H9 (cell line): ENCODE measurements at regions not wholly inside any gene's neighbourhood (a gene's known extent, or its start where the extent isn't known, plus 50 kb on each side); places are given as distances from the start of the nearest gene placed in this dataset.

ENCODE experiments used
- DNase-seq: peaks from one replicate; pipeline ENCODE4 v3.0.0-alpha.2; 2017
- H2AFZ ChIP-seq: one replicate; pipeline ENCODE4 v1.6.1; 2013; ENCODE audit warnings: mild to moderate bottlenecking, low read length, control low read depth, moderate library complexity
- H2AK5ac ChIP-seq: 2 replicates; pipeline ENCODE4 v1.6.1; 2013; ENCODE audit warnings: low read length, control low read depth, mixed read lengths; ENCODE audit not compliant: insufficient read length
- H2BK120ac ChIP-seq: one replicate; pipeline ENCODE4 v1.6.1; 2013; ENCODE audit warnings: low read depth, mild to moderate bottlenecking, low read length, control low read depth, inconsistent platforms; ENCODE audit not compliant: poor library complexity, severe bottlenecking
- H2BK12ac ChIP-seq: 2 replicates; pipeline ENCODE4 v1.6.1; 2013; ENCODE audit warnings: low read length, control low read depth, mixed read lengths, low read depth; ENCODE audit not compliant: insufficient read length
- H2BK15ac ChIP-seq: 2 replicates; pipeline ENCODE4 v1.6.1; 2013; ENCODE audit warnings: low read depth, low read length, control low read depth
- H2BK20ac ChIP-seq: one replicate; pipeline ENCODE4 v1.6.1; 2013; ENCODE audit warnings: low read depth, mild to moderate bottlenecking, low read length, control low read depth, inconsistent platforms; ENCODE audit not compliant: poor library complexity, severe bottlenecking
- H2BK5ac ChIP-seq: 2 replicates; pipeline ENCODE4 v1.6.1; 2013; ENCODE audit warnings: low read length, control low read depth, mixed read lengths; ENCODE audit not compliant: insufficient read length
- H3K14ac ChIP-seq: 2 replicates; pipeline ENCODE4 v1.6.1; 2013; ENCODE audit warnings: low read length, control low read depth; ENCODE audit not compliant: insufficient read depth
- H3K18ac ChIP-seq: 2 replicates; pipeline ENCODE4 v1.6.1; 2013; ENCODE audit warnings: low read depth, mild to moderate bottlenecking, mixed read lengths, low read length, control low read depth; ENCODE audit not compliant: insufficient read length
- H3K23ac ChIP-seq: 2 replicates; pipeline ENCODE4 v1.6.1; 2013; ENCODE audit warnings: low read length, control low read depth, mixed read lengths, low read depth; ENCODE audit not compliant: insufficient read length
- H3K23me2 ChIP-seq: 2 replicates; pipeline ENCODE4 v1.6.1; 2013; ENCODE audit warnings: low read depth, mild to moderate bottlenecking, mixed read lengths, low read length, control low read depth; ENCODE audit not compliant: insufficient read length, poor library complexity, severe bottlenecking
- H3K27ac ChIP-seq: 2 replicates; pipeline ENCODE4 v1.5.1; 2013; ENCODE audit warnings: low read length, control low read depth, mixed read lengths, low read depth; ENCODE audit not compliant: insufficient read length
- H3K27me3 ChIP-seq: 2 replicates; pipeline ENCODE4 v1.6.1; 2013; ENCODE audit warnings: low read length, control low read depth, inconsistent platforms; ENCODE audit not compliant: insufficient read depth
- H3K4ac ChIP-seq: 2 replicates; pipeline ENCODE4 v1.6.1; 2013; ENCODE audit warnings: low read depth, mild to moderate bottlenecking, control low read depth, inconsistent platforms, low read length, moderate library complexity
- H3K4me1 ChIP-seq: 2 replicates; pipeline ENCODE4 v1.6.1; 2013; ENCODE audit warnings: low read length, control low read depth, inconsistent platforms; ENCODE audit not compliant: insufficient read depth
- H3K4me2 ChIP-seq: 2 replicates; pipeline ENCODE4 v1.6.1; 2013; ENCODE audit warnings: low read length, control low read depth, mixed read lengths; ENCODE audit not compliant: insufficient read length, insufficient read depth
- H3K56ac ChIP-seq: 2 replicates; pipeline ENCODE4 v1.6.1; 2013; ENCODE audit warnings: low read depth, mild to moderate bottlenecking, mixed read lengths, low read length, control low read depth; ENCODE audit not compliant: insufficient read length
- H3K79me1 ChIP-seq: 2 replicates; pipeline ENCODE4 v1.6.1; 2013; ENCODE audit warnings: low read depth, mild to moderate bottlenecking, moderate library complexity, low read length, control low read depth, inconsistent platforms; ENCODE audit not compliant: insufficient read depth, poor library complexity, severe bottlenecking
- H3K79me2 ChIP-seq: 2 replicates; pipeline ENCODE4 v1.6.1; 2013; ENCODE audit warnings: low read length, control low read depth, inconsistent platforms; ENCODE audit not compliant: insufficient read depth
- H3K9ac ChIP-seq: 2 replicates; pipeline ENCODE4 v1.6.1; 2013; ENCODE audit warnings: low read length, control low read depth, mixed read lengths; ENCODE audit not compliant: insufficient read length; ENCODE audit errors: extremely low read depth
- H3K9me3 ChIP-seq: one replicate; pipeline ENCODE4 v1.6.1; 2013; ENCODE audit warnings: low read depth, low read length, inconsistent platforms; ENCODE audit not compliant: control insufficient read depth
- H3T11ph ChIP-seq: one replicate; pipeline ENCODE4 v1.6.1; 2013; ENCODE audit warnings: mild to moderate bottlenecking, low read length, control low read depth, inconsistent platforms
- H4K20me1 ChIP-seq: one replicate; pipeline ENCODE4 v1.6.1; 2013; ENCODE audit not compliant: control insufficient read depth, insufficient read length, insufficient read depth
- H4K5ac ChIP-seq: 2 replicates; pipeline ENCODE4 v1.6.1; 2013; ENCODE audit warnings: low read depth, mild to moderate bottlenecking, mixed read lengths, low read length, control low read depth; ENCODE audit not compliant: insufficient read length
- H4K8ac ChIP-seq: replicated peaks from 2 replicates; pipeline ENCODE4 v1.6.1; 2013; ENCODE audit warnings: low read length, control low read depth, mixed read lengths, low read depth; ENCODE audit not compliant: insufficient read length
- H4K91ac ChIP-seq: 2 replicates; pipeline ENCODE4 v1.6.1; 2013; ENCODE audit warnings: low read depth, mild to moderate bottlenecking, moderate library complexity, mixed read lengths, low read length, control low read depth; ENCODE audit not compliant: insufficient read length
- H3K27ac Mint-ChIP-seq, 3 experiments: 2 replicates in 2 of 3; 3 replicates in 1 of 3; pipeline ENCODE4 v1.8.0; 2020 to 2021; ENCODE audit warnings: mixed read lengths in 3 of 3, mild to moderate bottlenecking in 1 of 3, moderate library complexity in 1 of 3
- H3K27me3 Mint-ChIP-seq: 2 replicates; pipeline ENCODE4 v1.8.0; 2021; ENCODE audit warnings: low read depth, mild to moderate bottlenecking, moderate library complexity, mixed read lengths
- H3K36me3 Mint-ChIP-seq, 3 experiments: 2 replicates in 2 of 3; 3 replicates in 1 of 3; pipeline ENCODE4 v1.8.0; 2020 to 2021; ENCODE audit warnings: low read depth in 3 of 3, mixed read lengths in 3 of 3; ENCODE audit not compliant: insufficient read depth in 1 of 3
- H3K4me1 Mint-ChIP-seq, 2 experiments: 2 replicates each; pipeline ENCODE4 v1.8.0; 2020; ENCODE audit warnings: mixed read lengths in 2 of 2
- H3K4me3 Mint-ChIP-seq, 2 experiments: 2 replicates in 1 of 2; 3 replicates in 1 of 2; pipeline ENCODE4 v1.8.0; 2020 to 2021; ENCODE audit warnings: mild to moderate bottlenecking in 2 of 2, mixed read lengths in 2 of 2, moderate library complexity in 1 of 2
- H3K9me3 Mint-ChIP-seq, 2 experiments: 2 replicates in 1 of 2; 3 replicates in 1 of 2; pipeline ENCODE4 v1.8.0; 2020; ENCODE audit warnings: mild to moderate bottlenecking in 2 of 2, mixed read lengths in 2 of 2, moderate library complexity in 1 of 2
- CTCF ChIP-seq: fragments of 200-600 bp; sonication (generic); conservative IDR thresholded peaks from 3 replicates; pipeline ENCODE4 v1.8.0; 2021; ENCODE audit warnings: antibody characterized with exemption, mild to moderate bottlenecking
- WGBS: extraction: QIAGEN DNeasy Blood & Tissue Kit; methylation state at CpG from one replicate; pipeline ENCODE4 v1.1.7; 2013; ENCODE audit warnings: missing lambda C conversion rate, low lambda C conversion rate, mixed read lengths; ENCODE audit not compliant: insufficient read length; ENCODE audit errors: extremely low coverage; 5-methylcytosine and 5-hydroxymethylcytosine counted together

- Histone ChIP-seq H3K23ac (no peak overlapping the region), H4K91ac (no peak overlapping the region), H2BK120ac (no peak overlapping the region), H3K27me3 (no peaks in the 10 kb centered on the region; the same call in 1 of the 2 replicates), H4K5ac (no peak overlapping the region), H3K56ac (no peak overlapping the region), H3K9ac (no peak overlapping the region), H2BK5ac (no peak overlapping the region), H4K20me1 (no peaks in the 10 kb centered on the region), H3K79me2 (no peaks in the 10 kb centered on the region), H2BK12ac (no peak overlapping the region), H3K23me2 (no peaks in the 10 kb centered on the region), H2BK20ac (no peak overlapping the region), H3K4ac (no peak overlapping the region), H2AFZ (no peak overlapping the region), H2BK15ac (no peak overlapping the region), H3K14ac (no peak overlapping the region), H3K9me3 (no peaks in the 10 kb centered on the region), H3K79me1 (no peaks in the 10 kb centered on the region), H3K4me2 (peak overlapping the region; percentile 35), H4K8ac (no peak overlapping the region), H3T11ph (no peak overlapping the region), H2AK5ac (no peak overlapping the region), H3K4me1 (no peaks in the 10 kb centered on the region), H3K18ac (no peak overlapping the region), H3K27ac (no peak overlapping the region)
- Mint-ChIP-seq H3K4me3 (peak overlapping the region; percentile 28 to 69), H3K4me1 (peaks cover 60 to 61% of the 10 kb centered on the region in 2 experiments), H3K36me3 (no peaks in the 10 kb centered on the region), H3K27ac (no peak overlapping the region), H3K27me3 (peaks cover 35% of the 10 kb centered on the region), H3K9me3 (no peaks in the 10 kb centered on the region; a peak in 2 of 5 replicates)
- no peak for TF ChIP-seq CTCF
- no CpG with 5 or more reads among the region's 26 CpGs for WGBS
- no peak for DNase-seq
These were observed 308.2 kb upstream of the IRX3 start for GRCh38 chr16:54594601-54595391.
